RWPE2 (cell line): ENCODE measurements at regions not wholly inside any gene's neighbourhood (a gene's known extent, or its start where the extent isn't known, plus 50 kb on each side); places are given as distances from the start of the nearest gene placed in this dataset.

Source experiments
- ATAC-seq: fragments of 200-7000 bp; cut with Tn5 transposase; 3 replicates; pipeline ENCODE4 v1.9.1; 2021; ENCODE audit warnings: low read depth
- DNase-seq: peaks from one replicate; pipeline ENCODE4 v3.0.0-alpha.2; 2020; ENCODE audit warnings: low spot score
- H3K27ac ChIP-seq: fragments of 450-650 bp; 2 replicates; pipeline ENCODE4 v1.5.1; 2017; ENCODE audit warnings: mild to moderate bottlenecking; ENCODE audit not compliant: poor library complexity, severe bottlenecking
- H3K27me3 ChIP-seq: fragments of 250-450 bp; sonication (Bioruptor Pico); 2 replicates; pipeline ENCODE4 v1.5.1; 2021; ENCODE audit warnings: mild to moderate bottlenecking, moderate library complexity; ENCODE audit not compliant: insufficient read depth, poor library complexity, severe bottlenecking
- H3K36me3 ChIP-seq: fragments of 250-450 bp; sonication (Bioruptor Pico); 2 replicates; pipeline ENCODE4 v1.5.1; 2020; ENCODE audit warnings: low read depth, mild to moderate bottlenecking, moderate library complexity
- H3K4me1 ChIP-seq: fragments of 250-450 bp; sonication (Bioruptor Pico); 2 replicates; pipeline ENCODE4 v1.5.1; 2021; ENCODE audit warnings: mild to moderate bottlenecking, moderate library complexity; ENCODE audit not compliant: insufficient read depth, poor library complexity, severe bottlenecking
- H3K4me3 ChIP-seq: fragments of 250-450 bp; sonication (Bioruptor Pico); 2 replicates; pipeline ENCODE4 v1.5.1; 2021; ENCODE audit warnings: mild to moderate bottlenecking, moderate library complexity; ENCODE audit not compliant: severe bottlenecking
- H3K9me3 ChIP-seq: fragments of 250-450 bp; sonication (Bioruptor Pico); 2 replicates; pipeline ENCODE4 v1.5.1; 2021; ENCODE audit warnings: mild to moderate bottlenecking, moderate library complexity; ENCODE audit not compliant: severe bottlenecking
- TF ChIP-seq, protein P1 (sequence below): fragments of 450-650 bp; IDR thresholded peaks from one replicate; pipeline ENCODE4 v1.5.1; 2017; ENCODE audit warnings: mild to moderate bottlenecking, moderate library complexity; ENCODE audit not compliant: poor library complexity, severe bottlenecking

GRCh38 chr9:29118555-29118954 lies 1545.3 kb upstream of the C9orf72 start:
- no peak for DNase-seq
- Histone ChIP-seq H3K27ac (no peak overlapping the region), H3K9me3 (no peaks in the 10 kb centered on the region), H3K4me1 (no peaks in the 10 kb centered on the region), H3K36me3 (no peaks in the 10 kb centered on the region), H3K27me3 (peaks cover 3% of the 10 kb centered on the region), H3K4me3 (no peak overlapping the region)
- ATAC-seq, result no peak
- TF ChIP-seq, protein P1, sequence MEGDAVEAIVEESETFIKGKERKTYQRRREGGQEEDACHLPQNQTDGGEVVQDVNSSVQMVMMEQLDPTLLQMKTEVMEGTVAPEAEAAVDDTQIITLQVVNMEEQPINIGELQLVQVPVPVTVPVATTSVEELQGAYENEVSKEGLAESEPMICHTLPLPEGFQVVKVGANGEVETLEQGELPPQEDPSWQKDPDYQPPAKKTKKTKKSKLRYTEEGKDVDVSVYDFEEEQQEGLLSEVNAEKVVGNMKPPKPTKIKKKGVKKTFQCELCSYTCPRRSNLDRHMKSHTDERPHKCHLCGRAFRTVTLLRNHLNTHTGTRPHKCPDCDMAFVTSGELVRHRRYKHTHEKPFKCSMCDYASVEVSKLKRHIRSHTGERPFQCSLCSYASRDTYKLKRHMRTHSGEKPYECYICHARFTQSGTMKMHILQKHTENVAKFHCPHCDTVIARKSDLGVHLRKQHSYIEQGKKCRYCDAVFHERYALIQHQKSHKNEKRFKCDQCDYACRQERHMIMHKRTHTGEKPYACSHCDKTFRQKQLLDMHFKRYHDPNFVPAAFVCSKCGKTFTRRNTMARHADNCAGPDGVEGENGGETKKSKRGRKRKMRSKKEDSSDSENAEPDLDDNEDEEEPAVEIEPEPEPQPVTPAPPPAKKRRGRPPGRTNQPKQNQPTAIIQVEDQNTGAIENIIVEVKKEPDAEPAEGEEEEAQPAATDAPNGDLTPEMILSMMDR, result no peak

DNA sequence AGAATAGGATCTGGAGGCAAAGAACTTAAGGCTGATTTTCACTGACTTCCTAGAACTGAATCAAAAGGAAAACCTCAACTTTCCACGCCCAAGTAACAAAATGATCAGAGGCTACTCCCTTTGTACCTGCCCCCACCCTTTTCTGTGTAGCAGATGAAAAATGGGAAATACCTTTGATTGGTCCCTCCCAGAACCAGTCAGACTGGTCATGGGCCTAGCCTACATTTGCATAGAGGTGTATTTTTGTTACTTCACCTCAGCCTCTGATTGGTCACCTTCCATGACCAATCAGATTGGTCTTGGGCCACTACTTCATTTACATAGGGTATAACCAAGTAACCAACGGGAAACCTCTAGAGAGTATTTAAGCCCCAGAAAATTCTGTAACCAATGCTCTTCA lies 1553.5 kb upstream of the C9orf72 start:
- H3K4me3 ChIP-seq, result no peak overlapping the region
- H3K9me3 ChIP-seq, result peaks cover 8% of the 10 kb centered on the region
- H3K36me3 ChIP-seq, result no peaks in the 10 kb centered on the region
- H3K27me3 ChIP-seq, result no peaks in the 10 kb centered on the region
- no peak overlapping the region for H3K27ac ChIP-seq
- no peaks in the 10 kb centered on the region for H3K4me1 ChIP-seq
- ATAC-seq (no peak), DNase-seq (no peak)
- TF ChIP-seq, protein P1, result no peak

DNA sequence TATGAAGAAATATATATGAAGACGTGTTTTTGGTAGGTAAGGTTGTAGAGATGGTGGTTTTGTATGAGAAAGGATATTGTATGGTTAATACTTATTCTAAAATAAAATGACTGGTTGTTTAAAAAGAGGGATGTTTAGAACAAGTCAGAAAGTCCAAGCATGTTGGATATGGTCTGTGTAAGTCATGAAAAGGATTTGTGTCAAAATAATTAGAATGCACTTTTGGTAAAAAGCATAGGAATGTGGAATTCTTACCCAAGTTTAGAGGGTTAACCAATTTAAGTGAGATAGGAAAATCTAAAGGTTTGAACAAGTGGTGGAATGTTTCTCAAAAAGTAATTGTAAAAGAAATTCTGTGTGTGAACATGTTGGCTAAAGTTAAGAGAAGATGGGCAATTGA lies 1556.5 kb upstream of the C9orf72 start:
- DNase-seq (no peak), ATAC-seq (no peak)
- Histone ChIP-seq H3K36me3 (no peaks in the 10 kb centered on the region), H3K4me3 (no peak overlapping the region), H3K27me3 (no peaks in the 10 kb centered on the region), H3K4me1 (no peaks in the 10 kb centered on the region), H3K27ac (no peak overlapping the region), H3K9me3 (peaks cover 8% of the 10 kb centered on the region)
- TF ChIP-seq, protein P1, result no peak

DNA sequence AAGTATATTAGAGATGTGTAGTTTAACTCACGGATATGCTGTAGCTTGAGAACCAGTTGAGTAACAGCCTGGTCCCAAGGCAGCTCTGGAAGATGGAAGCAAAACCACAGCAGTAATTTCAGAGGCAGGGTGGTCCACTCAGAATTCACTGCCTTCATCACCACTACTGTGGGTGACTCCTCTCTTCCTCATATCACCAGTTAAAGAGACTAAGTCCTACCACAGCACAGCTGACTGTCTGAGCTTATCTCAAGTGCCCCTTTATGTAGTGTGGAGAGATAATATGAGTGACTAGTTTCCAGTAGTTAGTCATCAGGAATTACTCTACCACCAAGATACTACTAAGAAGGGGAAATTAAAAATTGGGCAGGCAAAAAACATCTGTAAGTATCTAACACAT lies 1571.2 kb upstream of the C9orf72 start:
- ATAC-seq (no peak), DNase-seq (no peak)
- no peaks in the 10 kb centered on the region for H3K36me3 ChIP-seq
- no peaks in the 10 kb centered on the region for H3K27me3 ChIP-seq
- no peaks in the 10 kb centered on the region for H3K9me3 ChIP-seq
- H3K27ac ChIP-seq, result no peak overlapping the region
- TF ChIP-seq, protein P1, result no peak
- H3K4me1 ChIP-seq, result no peaks in the 10 kb centered on the region
- H3K4me3 ChIP-seq, result no peak overlapping the region

GRCh38 chr9:29150606-29151005 lies 1577.3 kb upstream of the C9orf72 start:
- no peaks in the 10 kb centered on the region for H3K27me3 ChIP-seq

More at GRCh38 chr9:29150606-29151005, 1577.3 kb upstream of the C9orf72 start:
- H3K4me1 ChIP-seq, result no peaks in the 10 kb centered on the region
- TF ChIP-seq, protein P1, result no peak
- no peak overlapping the region for H3K4me3 ChIP-seq
- no peaks in the 10 kb centered on the region for H3K9me3 ChIP-seq
- no peaks in the 10 kb centered on the region for H3K36me3 ChIP-seq
- DNase-seq (no peak), ATAC-seq (peak; percentile 31; the same call in 1 of the 3 replicates)
- no peak overlapping the region for H3K27ac ChIP-seq
